Peyer's patch (tissue), 4 donors: ENCODE measurements at regions not wholly inside any gene's neighbourhood (a gene's known extent, or its start where the extent isn't known, plus 50 kb on each side); places are given as distances from the start of the nearest gene placed in this dataset.

Source experiments
- CTCF ChIP-seq, 6 experiments: fragments of 450-650 bp in 4 of 6; fragments of 200-600 bp in 2 of 6; sonication (generic) in 1 of 6; IDR thresholded peaks; one replicate each; pipeline ENCODE4 v1.5.1; 2017 to 2019; ENCODE audit warnings: antibody characterized with exemption in 6 of 6, mild to moderate bottlenecking in 3 of 6, moderate library complexity in 1 of 6
- POLR2A ChIP-seq, 2 donors: fragments of 450-650 bp; IDR thresholded peaks; one replicate each; pipeline ENCODE4 v1.5.1; 2017; ENCODE audit warnings: antibody characterized with exemption in 2 of 2, mild to moderate bottlenecking in 2 of 2, moderate library complexity in 2 of 2

GRCh38 chr12:114263056-114263805 is 142.7 kb downstream of the TBX5 start:
- no peak for TF ChIP-seq CTCF (IDR thresholded peaks at IDR 0.05)
- no peak for TF ChIP-seq POLR2A (IDR thresholded peaks at IDR 0.05)
